ENCODE measurements at regions not wholly inside any gene's neighbourhood (a gene's known extent, or its start where the extent isn't known, plus 50 kb on each side); places are given as distances from the start of the nearest gene placed in this dataset.
"Not testable (repeated sequence)": the region's sequence is repeated elsewhere in the genome, so short reads cannot be mapped to it uniquely, and the experiment has no call there.

DNA sequence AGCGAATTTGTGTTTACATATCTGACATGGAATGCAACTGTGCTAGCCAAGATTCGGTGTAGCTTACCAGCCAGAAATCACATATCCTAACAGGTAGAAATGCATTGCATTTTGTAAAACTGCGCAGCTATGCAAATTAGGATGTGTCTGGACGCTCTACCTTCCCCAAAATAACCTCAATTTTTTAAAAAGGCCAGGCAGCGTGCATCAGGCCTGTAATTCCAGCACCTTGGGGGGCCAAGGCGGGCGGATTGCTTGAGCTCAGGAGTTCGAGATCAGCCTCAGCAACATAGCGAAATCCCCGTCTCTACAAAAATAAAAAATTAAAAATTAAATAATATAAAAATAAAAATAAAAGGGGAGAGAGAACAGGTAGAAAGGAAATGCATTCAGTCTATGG lies 305.0 kb downstream of the TYW1 start:
- no peak for DNase-seq (ENCODE audit: extremely low read depth in 1 of 2, low read depth in 1 of 2)

DNA sequence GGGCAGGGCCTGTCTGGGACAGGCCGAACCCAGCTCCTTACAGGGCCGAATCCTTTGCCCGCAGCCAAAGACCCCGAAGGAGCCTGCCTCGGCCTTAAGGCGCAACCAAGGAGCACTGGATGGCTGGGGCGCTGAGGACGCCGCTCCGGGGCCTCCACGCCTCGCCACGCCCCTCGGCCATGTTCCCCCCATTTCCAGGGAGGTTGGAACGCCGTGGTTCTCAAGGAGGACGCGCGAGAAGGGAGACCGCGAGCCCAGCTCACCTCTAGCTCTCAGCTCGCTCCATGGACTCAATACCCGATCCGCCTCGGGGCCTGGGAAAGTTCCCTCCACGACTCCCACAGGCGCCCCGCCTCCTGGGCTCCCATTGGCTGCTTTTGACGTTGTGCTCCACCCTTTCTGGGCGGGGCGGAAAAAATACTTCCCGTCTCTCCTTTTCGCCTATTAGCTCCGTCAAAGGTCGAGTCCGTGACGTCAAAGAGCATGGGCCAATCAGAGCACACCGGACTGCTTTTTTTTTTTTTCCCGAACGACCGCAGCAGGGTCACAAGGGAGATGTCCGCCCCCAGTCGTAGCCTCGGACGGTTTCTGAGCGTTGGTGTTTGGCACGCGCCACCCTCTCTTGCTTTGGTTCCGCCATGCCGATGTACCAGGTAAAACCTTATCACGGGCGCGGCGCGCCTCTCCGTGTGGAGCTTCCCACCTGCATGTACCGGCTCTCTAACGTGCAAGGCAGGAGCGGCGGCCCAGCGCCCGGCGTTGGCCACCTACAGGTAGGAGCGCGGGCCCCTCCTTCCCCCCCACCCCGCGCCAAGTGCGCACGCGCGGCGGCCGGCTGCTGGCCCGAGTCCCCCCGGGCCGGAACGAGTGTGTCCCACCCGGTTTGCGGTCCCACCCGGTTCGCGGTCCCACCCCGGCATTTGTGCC lies 305.7 kb downstream of the TYW1 start:
- DNase-seq (ENCODE audit: extremely low read depth in 1 of 2, low read depth in 1 of 2), result peak; percentile 88 to 99

- DNase-seq (ENCODE audit: extremely low read depth in 1 of 2, low read depth in 1 of 2), result not testable (repeated sequence)
Measured at GRCh38 chr7:67304846-67305245, 308.2 kb downstream of the TYW1 start.

DNA sequence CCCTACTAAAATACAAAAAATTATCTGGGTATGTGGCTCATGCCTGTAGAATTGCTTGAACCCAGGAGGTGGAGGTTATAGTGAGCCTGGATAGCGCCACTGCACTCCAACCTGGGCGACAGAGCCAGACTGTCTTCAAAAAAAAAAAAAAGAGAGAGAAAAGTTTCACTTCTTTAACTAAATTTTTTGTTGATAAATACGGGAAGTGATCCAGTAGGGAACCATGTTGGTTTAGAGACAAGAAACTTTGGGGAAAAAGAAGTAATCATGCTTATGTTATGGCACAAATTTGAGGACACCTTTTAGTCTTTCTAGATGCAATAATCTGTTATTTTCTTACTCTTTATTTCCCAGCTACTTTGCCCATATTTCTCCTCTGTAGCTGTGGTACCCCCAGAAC lies 309.7 kb downstream of the TYW1 start:
- no peak for DNase-seq (ENCODE audit: extremely low read depth in 1 of 2, low read depth in 1 of 2)

DNA sequence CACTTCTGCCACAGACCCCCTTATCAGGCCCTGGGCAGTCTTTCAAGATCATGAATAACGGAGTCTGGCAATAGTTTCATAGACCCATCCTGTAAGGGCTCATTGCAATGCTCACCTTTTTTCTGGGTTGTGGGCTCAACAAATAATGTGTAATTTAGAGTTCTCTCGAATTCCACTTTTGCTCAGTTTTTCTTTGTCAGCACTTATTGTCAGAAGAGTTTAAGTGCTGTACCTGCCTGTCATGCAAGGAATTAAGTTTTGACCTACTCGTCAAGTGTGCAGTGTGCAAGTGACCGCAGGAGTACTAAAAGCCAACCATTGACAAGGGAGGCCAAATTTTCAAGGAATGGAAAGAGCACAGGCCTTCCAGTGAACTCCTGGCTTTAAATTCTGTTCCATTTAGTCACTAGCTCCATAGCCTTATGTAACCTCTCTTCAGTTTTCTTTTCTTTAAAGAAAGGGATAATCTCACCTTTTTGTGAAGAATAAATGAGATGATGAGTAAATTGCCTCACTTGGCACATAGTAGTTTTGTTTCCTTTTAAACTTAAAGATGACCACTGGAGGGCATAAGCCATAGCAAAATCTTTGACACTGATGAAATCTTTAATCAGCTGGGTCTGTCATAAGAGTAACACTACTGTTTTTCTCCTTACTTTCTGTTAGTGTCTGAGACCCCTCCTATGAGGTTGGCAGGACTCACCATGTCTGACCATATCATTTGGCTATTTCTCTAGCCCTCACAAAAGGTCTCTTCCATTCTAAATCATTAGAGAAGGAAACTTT lies 313.3 kb downstream of the TYW1 start:
- no peak for DNase-seq (ENCODE audit: extremely low read depth in 1 of 2, low read depth in 1 of 2)

- no peak for DNase-seq (ENCODE audit: extremely low read depth in 1 of 2, low read depth in 1 of 2)
Measured at GRCh38 chr7:67311901-67312300, 315.3 kb downstream of the TYW1 start.

GRCh38 chr7:67313213-67313612 lies 316.6 kb downstream of the TYW1 start:
- no peak for DNase-seq (ENCODE audit: extremely low read depth in 1 of 2, low read depth in 1 of 2)

- DNase-seq (ENCODE audit: extremely low read depth in 1 of 2, low read depth in 1 of 2), result not testable (repeated sequence)
Measured at GRCh38 chr7:67316902-67317301, 320.3 kb downstream of the TYW1 start.

GRCh38 chr7:67328257-67328656 lies 331.6 kb downstream of the TYW1 start:
- not testable (repeated sequence) for DNase-seq (ENCODE audit: extremely low read depth in 1 of 2, low read depth in 1 of 2)

- DNase-seq (ENCODE audit: extremely low read depth in 1 of 2, low read depth in 1 of 2), result not testable (repeated sequence)
Measured at GRCh38 chr7:67335165-67335564, 338.5 kb downstream of the TYW1 start.

GRCh38 chr7:67335663-67336062 lies 339.0 kb downstream of the TYW1 start:
- not testable (repeated sequence) for DNase-seq (ENCODE audit: extremely low read depth in 1 of 2, low read depth in 1 of 2)

GRCh38 chr7:67338545-67338944 lies 341.9 kb downstream of the TYW1 start:
- not testable (repeated sequence) for DNase-seq (ENCODE audit: extremely low read depth in 1 of 2, low read depth in 1 of 2)

GRCh38 chr7:67341153-67341768 lies 344.6 kb downstream of the TYW1 start:
- no peak for DNase-seq (ENCODE audit: extremely low read depth in 1 of 2, low read depth in 1 of 2)

DNA sequence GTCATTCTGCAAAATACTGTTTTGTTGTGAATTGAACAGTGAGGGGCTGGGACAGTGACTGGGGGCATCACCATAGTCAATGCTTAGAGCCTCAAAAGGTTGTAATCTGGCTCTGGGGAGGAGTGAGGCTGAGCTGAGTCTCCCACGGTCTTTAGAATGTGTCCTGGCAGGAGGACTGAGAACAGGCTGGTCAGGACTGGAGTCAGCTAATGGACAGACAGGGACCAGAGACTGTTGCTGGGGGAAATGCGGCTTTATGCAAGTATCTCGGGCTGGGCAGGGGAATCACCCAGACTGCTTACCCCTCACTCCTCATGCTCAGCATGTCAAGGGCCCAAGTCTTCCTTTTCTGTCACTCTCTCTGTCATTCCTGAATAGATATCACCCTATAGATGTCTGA lies 346.5 kb downstream of the TYW1 start:
- no peak for DNase-seq (ENCODE audit: extremely low read depth in 1 of 2, low read depth in 1 of 2)

DNA sequence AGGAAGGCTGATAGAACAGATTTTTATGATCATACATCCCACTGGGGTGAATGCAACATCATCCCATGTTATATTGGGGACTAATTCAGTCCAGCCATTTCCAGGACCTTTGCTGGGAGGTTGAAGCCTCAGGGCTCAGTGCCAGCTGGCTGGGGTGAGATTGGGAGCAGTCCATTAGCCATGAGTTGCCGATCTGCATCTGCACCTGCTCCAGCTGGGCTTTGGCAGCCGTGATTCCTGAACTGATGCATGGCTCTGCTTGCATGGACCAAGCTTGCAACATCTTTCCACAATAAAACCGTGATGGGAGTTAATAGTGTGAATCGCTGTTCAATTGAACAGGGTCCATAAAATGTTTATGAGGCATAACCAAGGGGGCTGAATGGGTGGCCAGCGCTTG lies 346.9 kb downstream of the TYW1 start:
- DNase-seq (ENCODE audit: extremely low read depth in 1 of 2, low read depth in 1 of 2), result no peak

- DNase-seq (ENCODE audit: extremely low read depth in 1 of 2, low read depth in 1 of 2), result no peak
Measured at GRCh38 chr7:67344481-67345193, 348.0 kb downstream of the TYW1 start.

DNA sequence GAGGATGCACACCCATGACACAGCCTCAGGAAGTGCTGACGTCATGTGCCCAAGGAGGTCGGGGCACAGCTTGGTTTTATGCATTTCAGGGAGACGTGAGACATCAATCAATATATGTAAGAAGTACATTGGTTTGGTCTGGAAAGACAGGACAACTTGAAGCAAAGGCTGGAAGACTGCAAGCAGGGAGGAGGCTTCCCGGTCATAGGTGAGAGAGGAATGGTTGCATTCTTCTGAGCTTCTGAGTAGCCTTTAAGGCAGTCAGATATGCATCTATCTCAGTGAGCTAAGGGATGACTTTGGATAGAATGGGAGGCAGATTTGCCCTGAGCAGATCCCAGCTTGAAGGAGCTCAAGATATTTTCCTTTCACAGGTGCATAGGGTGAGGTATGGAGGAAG lies 349.5 kb downstream of the TYW1 start:
- DNase-seq (ENCODE audit: extremely low read depth in 1 of 2, low read depth in 1 of 2), result no peak

GRCh38 chr7:67346876-67347275 lies 350.2 kb downstream of the TYW1 start:
- DNase-seq (ENCODE audit: extremely low read depth in 1 of 2, low read depth in 1 of 2), result no peak

- no peak for DNase-seq (ENCODE audit: extremely low read depth in 1 of 2, low read depth in 1 of 2)
Measured at GRCh38 chr7:67348171-67348570, 351.5 kb downstream of the TYW1 start.

DNA sequence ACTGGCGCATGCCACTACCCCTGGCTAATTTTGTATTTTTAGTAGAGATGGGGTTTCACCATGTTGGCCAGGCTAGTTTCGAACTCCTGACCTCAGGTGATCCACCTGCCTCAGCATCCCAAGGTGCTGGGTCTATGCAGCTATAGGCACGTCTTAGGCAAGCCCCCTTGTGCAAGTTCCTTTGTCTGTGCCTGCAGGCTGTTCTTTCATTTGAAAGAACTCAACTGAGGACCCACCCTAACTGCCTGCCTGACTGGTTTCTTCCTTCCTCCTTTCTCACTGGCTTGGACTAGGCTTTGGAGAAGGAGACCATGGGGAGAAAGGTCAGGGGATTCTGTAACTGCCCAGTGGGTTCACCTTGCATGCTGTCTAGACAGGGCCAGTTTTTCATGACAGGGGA lies 361.0 kb downstream of the TYW1 start:
- DNase-seq (ENCODE audit: extremely low read depth in 1 of 2, low read depth in 1 of 2), result not testable (repeated sequence)

DNA sequence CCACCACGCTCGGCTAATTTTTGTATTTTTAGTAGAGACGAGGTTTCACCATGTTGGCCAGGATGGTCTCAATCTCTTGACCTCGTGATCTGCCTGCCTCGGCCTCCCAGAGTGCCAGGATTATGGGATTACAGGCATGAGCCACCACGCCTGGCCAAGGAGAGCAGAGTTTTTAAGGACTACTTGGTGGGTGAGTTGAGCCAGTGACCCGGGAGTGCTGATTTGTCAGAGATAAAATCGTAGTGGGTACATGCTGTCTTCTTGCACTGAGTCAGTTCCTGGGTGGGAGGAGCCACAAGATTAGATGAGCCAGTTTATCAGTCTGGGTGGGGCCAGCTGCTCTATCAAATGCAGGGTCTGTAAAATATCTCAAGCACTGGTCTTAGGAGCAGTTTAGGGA lies 361.7 kb downstream of the TYW1 start:
- DNase-seq (ENCODE audit: extremely low read depth in 1 of 2, low read depth in 1 of 2), result not testable (repeated sequence)
